K562 (cell line): ENCODE measurements at regions not wholly inside any gene's neighbourhood (a gene's known extent, or its start where the extent isn't known, plus 50 kb on each side); places are given as distances from the start of the nearest gene placed in this dataset.

ENCODE experiments used
- NCOA4 ChIP-seq: fragments of 450-650 bp; IDR thresholded peaks from 2 replicates; pipeline ENCODE4 v1.6.1; 2018; ENCODE audit warnings: mild to moderate bottlenecking; ENCODE audit not compliant: partially characterized antibody
- NFIX ChIP-seq: fragments of 250-450 bp; sonication (Bioruptor Pico); IDR thresholded peaks from 2 replicates; pipeline ENCODE4 v1.4.0; 2020; ENCODE audit warnings: low read depth, mild to moderate bottlenecking, moderate library complexity
- TSC22D4 ChIP-seq: fragments of 450-650 bp; IDR thresholded peaks from 2 replicates; pipeline ENCODE4 v1.6.1; 2016; ENCODE audit warnings: missing genetic modification characterization, missing biosample characterization, control low read depth
- ZNF3 ChIP-seq: fragments of 250-450 bp; sonication (Bioruptor Pico); IDR thresholded peaks from 2 replicates; pipeline ENCODE4 v1.5.0; 2021; ENCODE audit warnings: mild to moderate bottlenecking, moderate library complexity
- ZNF384 ChIP-seq: IDR thresholded peaks from 2 replicates; pipeline ENCODE4 v1.6.1; 2012; ENCODE audit warnings: low read depth, low read length, improper control_type of control experiment
- TF ChIP-seq, protein P1 (sequence below): fragments of 250-450 bp; sonication (Bioruptor Pico); IDR thresholded peaks from 2 replicates; pipeline ENCODE4 v1.8.0; 2021; ENCODE audit warnings: moderate library complexity, mild to moderate bottlenecking, inconsistent platforms
- TF ChIP-seq, protein P2 (sequence below): fragments of 250-450 bp; sonication (Bioruptor Pico); IDR thresholded peaks from 2 replicates; pipeline ENCODE4 v1.5.1; 2021; ENCODE audit warnings: mild to moderate bottlenecking
- TF ChIP-seq, protein P3 (sequence below): fragments of 250-450 bp; sonication (Bioruptor Pico); IDR thresholded peaks from 2 replicates; pipeline ENCODE4 v1.5.0; 2021; ENCODE audit warnings: mild to moderate bottlenecking, moderate library complexity

DNA sequence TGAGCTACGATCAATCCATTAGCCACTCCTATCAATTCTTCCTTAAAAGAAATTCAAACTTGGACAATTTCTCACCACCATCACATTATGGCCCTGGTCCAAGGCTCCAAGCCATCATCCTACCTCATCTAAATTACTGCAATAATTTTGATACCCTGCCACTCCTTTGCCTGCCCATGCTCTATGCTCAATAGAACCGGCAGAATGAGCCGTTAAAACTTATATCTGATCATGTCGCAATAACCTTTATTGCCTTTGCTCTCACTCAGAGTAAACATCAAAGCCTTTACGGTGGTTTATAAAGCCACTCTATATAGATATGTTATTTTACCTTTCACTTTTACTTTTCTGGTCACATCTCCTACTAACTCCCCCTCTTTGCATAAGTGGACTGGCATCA is 2392.1 kb upstream of the RAG2 start (continued):
- no peak for TF ChIP-seq TSC22D4 (tag)
- no peak for TF ChIP-seq ZNF3 (CRISPR knock-in tag)
- no peak for TF ChIP-seq NCOA4
- TF ChIP-seq ZNF384, result no peak
- no peak for TF ChIP-seq NFIX (CRISPR knock-in tag)
- TF ChIP-seq, protein P1, sequence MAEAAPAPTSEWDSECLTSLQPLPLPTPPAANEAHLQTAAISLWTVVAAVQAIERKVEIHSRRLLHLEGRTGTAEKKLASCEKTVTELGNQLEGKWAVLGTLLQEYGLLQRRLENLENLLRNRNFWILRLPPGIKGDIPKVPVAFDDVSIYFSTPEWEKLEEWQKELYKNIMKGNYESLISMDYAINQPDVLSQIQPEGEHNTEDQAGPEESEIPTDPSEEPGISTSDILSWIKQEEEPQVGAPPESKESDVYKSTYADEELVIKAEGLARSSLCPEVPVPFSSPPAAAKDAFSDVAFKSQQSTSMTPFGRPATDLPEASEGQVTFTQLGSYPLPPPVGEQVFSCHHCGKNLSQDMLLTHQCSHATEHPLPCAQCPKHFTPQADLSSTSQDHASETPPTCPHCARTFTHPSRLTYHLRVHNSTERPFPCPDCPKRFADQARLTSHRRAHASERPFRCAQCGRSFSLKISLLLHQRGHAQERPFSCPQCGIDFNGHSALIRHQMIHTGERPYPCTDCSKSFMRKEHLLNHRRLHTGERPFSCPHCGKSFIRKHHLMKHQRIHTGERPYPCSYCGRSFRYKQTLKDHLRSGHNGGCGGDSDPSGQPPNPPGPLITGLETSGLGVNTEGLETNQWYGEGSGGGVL, result no peak
- TF ChIP-seq, protein P2, sequence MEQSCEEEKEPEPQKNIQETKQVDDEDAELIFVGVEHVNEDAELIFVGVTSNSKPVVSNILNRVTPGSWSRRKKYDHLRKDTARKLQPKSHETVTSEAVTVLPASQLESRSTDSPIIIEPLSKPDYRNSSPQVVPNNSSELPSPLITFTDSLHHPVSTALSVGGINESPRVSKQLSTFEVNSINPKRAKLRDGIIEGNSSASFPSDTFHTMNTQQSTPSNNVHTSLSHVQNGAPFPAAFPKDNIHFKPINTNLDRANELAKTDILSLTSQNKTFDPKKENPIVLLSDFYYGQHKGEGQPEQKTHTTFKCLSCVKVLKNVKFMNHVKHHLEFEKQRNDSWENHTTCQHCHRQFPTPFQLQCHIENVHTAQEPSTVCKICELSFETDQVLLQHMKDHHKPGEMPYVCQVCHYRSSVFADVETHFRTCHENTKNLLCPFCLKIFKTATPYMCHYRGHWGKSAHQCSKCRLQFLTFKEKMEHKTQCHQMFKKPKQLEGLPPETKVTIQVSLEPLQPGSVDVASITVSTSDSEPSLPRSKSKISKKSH (CRISPR knock-in tag), result no peak
- TF ChIP-seq, protein P3, sequence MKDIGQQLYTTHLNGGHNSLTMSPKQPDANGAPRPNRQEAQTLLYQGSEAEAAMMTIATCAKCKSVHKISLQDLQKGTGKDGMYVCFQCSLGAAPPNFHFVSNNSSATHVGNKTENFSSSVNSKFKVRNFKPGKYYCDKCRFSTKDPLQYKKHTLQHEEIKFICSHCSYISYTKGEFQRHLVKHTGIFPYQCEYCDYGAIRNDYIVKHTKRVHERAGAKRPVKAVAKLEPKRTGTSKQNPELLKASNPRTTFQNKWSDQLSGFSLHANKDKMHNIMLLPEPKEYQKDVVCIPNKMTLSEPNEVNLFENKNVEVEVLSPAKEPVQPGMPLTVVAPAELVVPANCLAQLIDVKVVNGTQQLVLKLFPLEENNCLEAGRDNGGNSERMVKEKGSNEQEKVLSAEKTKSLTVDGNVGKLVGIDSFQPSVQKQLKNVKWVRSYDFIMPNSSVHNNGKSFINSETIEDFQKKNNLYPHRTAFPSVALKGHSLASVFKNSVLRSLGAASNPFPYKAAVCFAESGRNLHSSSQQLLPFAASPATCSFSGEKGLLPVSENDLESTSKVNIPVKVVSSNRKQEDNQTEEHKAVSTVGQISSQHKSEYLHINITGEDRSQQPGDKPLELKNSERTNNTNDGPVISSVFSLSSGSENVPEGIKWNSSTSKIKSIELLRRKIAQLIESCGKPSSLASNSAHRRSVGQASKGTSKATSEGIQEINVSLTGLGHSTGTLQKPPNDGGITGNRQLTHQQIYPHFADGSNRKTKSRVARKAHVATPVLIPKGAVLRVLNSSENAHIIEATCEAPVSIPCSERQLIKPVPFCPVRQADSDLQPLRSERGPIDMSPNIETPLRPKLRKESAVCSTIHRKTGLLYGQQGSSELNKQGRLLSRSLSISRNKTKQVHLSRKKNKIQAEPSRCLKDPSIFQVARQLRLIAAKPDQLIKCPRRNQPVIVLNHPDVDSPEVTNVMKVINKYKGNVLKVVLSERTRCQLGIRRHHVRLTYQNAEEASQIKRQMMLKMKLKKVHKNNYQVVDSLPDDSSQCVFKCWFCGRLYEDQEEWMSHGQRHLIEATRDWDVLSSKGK (CRISPR knock-in tag), result no peak
